GM21423 (cell line): ENCODE measurements at regions not wholly inside any gene's neighbourhood (a gene's known extent, or its start where the extent isn't known, plus 50 kb on each side); places are given as distances from the start of the nearest gene placed in this dataset.
"Not testable (repeated sequence)": the region's sequence is repeated elsewhere in the genome, so short reads cannot be mapped to it uniquely, and the experiment has no call there.

Source experiments
- ATAC-seq: cut with Tn5 transposase; IDR thresholded peaks from one replicate; pipeline ENCODE4 v1.9.1; 2021; ENCODE audit warnings: mild to moderate bottlenecking, moderate library complexity; ENCODE audit not compliant: unreplicated experiment

DNA sequence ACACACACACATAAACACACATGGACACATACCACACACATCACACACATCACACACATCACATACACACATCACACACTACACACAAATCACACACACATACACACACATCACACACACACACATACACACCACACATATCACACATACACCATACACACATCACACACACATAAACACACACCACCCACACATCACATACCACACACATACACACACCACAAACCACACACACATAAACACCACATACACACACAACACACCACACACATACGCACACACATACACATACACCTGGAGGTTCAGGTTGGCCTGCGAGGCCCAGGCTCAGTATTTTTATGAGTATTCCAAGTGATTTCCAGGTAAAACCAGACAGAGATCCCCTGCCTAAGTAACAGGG is 279.5 kb downstream of the FOXL1 start:
- ATAC-seq = no peak

DNA sequence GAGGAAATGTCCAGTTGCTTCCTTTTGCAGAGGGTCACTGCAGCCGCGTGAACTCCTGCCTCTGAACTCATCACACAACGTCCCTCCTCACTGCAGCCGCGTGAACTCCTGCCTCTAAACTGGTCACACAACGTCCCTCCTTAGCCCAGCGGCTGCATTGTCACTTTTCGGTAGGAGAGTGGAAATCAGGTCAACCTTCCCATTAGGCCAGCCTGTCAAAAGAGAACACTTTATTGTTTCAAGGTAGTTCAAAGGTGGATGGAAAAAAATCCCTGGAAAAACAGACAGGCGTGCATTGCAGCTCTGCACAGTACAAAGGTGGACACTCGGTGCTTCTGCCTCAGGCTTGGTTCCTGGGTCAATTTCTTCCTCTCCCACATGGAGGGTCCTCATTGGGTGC is 280.2 kb downstream of the FOXL1 start:
- no peak for ATAC-seq

DNA sequence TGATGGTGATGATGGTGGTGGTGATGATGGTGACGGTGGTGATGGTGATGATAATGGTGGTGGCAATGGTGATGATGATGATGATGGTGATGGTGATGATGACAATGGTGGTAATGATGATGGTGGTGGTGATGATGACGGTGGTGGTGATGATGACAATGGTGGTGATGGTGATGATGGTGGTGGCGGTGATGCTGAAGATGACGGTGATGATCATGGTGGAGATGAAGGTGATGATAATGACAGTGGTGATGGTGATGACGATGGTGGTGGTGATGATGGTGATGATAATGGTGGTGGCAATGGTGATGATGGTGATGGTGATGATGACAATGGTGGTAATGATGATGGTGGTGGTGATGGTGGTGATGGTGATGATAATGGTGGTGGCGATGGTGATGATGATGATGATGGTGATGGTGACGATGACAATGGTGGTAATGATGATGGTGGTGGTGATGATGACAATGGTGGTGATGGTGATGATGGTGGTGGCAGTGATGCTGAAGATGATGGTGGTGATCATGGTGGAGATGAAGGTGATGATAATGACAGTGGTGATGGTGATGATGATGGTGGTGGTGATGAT is 283.0 kb downstream of the FOXL1 start:
- ATAC-seq = not testable (repeated sequence)

DNA sequence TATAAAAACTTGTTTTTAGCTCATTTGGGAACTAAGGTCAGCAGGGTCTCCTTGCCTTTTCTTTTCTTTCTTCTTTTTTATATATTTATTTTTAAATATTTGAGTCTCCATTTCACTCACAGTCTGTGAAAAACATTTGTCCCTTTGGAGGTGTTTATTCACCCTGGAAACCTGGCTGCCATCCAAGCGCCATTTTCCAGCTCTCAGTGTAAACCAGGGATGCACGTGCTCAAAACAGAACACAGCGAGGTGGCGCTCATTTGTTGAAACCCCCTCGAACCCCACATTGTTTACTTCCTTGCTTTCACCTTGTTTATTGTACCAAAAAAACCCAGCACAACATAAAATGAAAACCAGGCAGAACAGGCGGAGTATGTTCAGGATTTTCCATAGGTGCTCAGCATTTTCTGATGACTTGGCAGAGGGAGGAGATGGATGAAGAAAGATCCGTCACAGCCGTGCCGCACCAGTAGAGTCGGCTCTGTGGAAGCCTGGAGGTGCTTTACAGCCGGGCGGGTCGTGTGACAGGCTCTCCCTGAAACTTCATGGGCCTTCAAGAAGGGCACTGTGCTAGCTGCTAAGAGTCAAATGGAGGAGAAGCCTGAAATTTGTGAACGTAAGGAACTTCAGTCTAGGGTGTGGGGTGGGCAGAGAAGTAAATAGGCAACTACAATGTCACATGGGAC is 284.4 kb downstream of the FOXL1 start:
- no peak for ATAC-seq

DNA sequence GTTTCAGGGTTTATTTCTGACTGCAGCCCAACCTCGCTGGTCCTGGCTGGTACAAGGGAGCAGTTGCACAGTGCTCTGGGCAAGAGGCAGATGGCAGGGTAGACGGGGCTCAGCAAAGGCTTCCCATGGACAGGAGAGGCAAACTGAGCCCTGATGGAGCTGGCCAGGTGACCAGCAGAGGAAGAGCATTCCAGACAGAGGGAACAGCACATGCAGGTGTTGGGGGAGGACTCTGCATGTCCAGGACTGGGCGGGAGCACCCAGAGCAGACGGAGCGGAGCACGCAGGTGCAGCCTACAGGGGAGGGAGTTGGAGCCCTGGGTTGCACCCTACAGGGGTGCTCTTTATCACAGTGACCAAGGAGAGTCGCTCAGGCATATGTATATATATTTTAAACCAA is 285.3 kb downstream of the FOXL1 start:
- ATAC-seq = no peak

DNA sequence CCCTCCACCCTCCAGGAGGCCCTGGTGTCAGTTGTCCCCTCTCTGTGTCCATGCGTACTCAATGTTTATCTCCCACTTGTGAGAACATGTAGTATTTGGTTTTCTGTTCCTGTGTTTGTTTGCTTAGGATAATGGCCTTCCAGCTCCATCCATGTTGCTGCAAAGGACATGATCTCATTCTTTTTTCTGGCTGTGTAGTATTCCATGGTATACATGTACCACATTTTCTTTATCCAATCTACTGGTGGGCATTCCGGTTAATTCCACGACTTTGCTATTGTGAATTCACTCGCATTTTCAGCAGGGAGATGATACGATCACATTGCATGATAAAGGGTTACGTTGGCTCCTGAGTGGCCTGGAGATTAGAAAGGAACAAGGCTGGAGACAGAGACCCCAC is 286.2 kb downstream of the FOXL1 start:
- no peak for ATAC-seq

DNA sequence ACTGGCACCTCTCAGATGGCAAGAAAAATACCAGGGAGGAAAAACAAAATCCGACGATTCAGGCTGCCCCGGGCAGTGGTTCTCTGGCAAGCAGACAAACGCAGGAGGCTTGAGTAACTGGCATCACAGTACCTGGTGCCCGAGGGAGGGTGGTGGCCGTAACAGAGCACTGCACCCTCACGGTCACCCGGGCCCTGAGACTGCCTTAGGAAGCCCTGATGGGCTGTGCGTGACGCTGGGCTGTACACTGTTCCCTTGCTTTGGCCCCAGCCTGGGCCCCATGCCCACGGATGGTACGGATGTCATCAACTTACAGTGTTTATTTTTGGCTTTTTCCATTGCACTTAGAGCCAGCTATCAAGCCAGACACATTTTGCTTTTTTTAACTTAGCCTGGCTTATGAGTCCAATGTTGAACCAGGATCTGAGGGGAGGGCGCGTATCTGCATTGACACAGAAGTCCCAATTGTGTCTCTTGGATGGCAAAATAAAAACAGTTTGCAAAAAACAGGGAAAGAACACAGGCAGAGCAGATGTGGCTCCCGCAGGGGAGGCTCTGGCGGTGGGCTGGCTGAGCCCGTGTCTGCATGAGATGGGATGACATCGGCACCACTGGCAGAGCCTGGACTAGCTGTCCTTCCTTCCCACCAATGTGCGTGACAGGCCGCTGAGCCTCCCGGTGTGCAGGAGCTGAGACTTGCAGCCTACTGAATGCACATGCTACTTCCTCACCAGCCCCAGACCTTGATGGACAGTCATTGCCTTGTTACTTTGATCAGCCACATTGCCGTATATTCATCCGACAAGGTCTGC is 287.7 kb downstream of the FOXL1 start:
- no peak for ATAC-seq

DNA sequence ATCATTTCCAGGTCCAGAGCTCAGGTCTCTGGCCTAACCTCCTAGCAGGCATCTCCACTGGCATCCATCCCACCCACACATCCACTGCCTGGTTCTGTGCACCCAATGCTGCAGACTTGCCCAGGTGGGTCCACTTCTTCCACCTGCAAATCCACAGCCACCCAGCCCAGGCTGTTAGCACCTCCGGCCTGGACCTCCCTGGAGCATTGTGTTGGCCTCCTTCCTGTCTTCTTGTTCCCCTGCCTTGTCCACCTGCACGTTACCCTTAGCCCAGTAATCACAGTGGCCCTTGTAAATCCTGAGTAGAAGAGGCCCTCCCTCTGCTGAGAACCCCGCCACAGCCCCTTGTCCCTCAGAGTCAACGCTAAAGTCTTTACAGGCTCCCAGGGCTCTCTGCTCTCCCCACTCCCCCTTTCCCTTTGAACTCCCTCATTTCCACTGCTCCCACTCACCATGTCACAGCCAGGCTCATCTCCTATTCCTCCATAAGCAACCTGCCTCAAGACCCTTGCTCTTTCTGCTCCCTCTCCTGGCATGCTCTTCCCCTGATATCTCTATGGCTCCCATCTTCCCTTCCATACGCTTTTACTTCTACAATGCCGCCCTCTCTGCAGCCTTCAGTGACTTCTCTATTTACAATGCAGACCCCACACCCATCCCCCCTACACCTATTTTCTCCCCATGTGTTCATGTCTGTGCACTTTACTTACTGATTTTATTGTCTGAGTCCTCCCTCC is 288.8 kb downstream of the FOXL1 start:
- ATAC-seq = no peak

DNA sequence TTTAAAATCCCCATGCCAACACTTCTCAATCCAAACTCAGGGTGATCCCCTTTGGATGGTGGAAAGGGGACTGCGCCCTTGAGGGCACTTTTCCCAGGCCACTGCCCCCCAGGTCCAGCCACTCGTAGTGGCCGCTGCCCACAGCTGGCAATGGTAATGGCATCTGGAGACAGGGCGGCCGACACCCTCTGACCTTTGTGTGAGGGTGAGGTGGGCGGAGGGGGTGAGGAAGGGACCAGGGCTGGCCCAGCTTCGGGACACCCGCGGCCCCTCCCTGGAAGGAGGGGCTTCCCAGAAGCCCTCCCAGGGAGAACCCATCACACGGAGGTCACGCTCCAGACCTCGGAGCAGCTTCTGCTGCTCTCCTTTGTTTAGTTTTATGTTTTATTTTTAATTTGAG is 289.7 kb downstream of the FOXL1 start:
- ATAC-seq = no peak

DNA sequence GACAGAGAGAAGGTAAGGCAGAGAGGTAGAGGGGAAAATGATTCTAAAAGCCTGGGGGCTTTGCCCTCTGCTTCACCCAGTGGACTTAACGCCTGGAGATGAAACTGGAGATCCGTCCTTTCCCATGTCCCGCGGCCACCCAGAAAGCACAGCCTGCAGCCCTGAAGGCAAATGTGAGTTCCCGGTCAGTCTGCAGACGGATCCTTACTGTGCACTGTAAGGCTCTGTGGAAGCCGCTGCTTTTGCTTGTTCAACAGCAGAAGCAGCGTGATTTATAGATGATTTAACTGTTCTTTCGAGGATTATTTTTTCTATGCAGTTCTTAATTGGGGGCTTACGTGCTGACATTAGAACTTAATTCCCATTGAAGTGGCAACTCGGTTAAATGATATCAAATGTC is 290.4 kb downstream of the FOXL1 start:
- no peak for ATAC-seq

DNA sequence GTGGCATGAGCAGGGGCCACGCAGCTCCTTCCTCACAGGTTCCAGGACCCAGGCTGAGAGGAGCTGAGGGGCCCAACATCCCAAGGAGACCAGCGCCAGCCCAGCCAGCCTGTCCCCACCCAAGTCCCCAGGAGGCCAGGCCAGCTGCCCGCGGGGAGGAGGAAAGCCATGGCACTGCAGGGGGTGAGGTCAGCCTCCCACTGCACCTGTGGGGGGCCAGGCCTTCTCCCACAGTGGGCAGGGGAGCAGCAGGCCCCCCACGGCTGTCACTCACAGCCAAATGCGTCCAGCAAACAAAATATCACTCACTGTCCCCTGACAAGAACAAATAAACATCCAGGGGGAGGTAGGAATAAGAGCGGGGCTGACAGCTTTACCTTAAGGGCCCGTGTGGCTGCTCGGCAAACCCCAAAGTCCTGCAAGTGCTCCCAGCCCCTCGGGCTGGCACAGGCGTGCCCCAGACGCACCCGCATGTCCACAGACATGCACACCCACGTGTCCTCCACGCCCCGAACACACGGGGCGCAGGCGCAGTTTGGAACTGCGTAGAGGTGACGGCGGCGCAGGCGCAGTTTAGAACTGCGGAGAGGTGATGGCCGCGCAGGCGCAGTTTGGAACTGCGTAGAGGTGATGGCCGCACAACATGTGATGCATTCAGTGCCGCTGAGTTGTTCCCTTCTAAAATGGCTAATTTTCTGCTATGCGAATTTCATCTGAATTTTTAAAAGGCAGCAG is 291.1 kb downstream of the FOXL1 start:
- ATAC-seq = no peak

DNA sequence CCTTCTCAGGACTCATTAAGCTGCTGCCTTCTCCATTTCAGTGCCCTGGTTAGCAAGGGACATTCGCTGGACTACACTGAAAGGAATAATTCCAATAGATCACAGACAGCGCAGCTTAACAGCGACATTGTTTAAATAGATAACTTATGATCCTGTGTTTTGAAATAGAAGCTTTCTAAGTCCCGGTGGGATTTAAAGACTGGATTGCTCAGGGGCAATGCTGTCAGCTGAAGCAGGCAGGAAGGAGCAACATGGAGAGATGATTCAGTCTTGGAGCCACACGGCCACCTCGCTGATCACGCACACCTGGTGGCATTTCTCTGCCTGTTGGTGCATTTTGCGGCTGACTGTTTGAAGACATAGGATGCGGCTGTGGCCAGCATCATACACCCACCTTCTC is 292.0 kb downstream of the FOXL1 start:
- ATAC-seq = no peak

DNA sequence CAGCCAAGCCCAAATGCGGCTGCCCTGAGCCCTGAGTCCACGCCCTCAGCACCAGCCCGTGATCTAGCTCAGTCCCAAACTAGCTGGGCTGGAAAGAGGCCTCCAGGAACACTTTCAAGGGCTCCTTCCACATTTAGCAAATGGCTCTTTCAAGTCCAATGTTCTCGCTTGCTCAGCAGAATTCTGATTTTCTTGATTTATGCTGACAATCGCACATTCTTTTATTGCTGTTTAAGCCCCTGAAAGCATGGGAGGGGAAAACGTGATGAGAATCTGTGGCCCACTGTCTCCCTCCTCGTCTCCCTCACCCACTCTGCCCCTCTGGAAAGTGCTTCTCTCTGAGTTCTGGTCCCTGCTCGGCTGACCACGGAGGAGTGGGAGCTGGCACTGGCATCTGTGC is 293.8 kb downstream of the FOXL1 start:
- no peak for ATAC-seq

DNA sequence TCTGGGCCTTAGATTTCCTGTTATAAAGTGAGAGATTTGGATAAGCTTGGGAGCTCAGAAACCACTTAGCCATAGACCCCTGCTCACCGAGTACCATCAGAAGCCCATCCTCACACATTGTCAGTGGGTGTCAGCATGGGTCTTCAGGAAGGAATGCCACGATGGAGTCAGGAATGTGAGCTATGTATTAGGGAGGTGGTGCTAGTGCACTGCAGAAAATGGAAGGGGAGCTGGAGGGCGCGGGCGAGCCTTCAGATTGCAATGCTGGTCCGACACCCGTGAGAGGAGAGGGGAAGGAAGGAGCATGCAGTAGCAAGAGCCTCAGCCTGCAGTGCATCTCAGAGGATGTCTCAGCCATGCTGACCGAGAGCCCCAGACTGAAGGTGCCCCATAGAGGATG is 294.5 kb downstream of the FOXL1 start:
- ATAC-seq = no peak

DNA sequence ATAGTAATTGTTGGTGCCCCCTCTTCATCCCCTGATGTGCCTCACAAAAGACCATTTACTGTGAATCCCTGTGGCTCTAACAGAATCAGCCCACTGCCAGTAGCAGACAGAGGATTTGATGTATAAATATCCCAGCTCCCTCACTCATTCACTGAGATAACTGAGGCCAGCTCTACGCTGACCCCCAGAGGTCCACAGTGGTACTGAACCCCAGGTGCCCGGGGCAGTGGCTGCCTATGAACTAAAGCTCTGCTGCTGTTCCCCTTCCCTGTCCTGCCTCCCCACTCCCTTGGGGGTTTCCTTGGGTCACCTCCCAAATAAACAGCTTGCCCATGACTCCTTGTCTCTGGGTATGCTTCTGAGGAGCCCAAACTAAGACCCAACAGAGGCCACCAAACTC is 295.8 kb downstream of the FOXL1 start:
- no peak for ATAC-seq

DNA sequence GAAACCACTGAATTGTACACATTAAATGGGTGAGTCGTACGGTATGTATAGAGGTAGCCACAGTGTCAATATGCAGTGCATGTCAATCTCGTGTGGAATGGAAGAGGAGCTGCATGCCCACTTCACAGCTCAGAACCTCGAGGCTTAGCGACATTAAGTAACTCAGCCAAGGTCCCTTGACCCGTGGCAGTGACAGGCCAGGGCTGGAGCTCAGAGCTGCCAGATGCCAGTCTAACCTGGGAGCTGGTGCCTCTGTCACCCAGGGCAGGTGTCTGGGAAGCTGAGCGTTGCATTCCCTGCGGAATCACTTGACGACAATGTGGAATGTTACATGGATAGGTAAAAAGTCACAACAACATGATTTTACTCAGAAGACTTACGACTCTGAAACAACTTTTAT is 298.1 kb downstream of the FOXL1 start:
- no peak for ATAC-seq

DNA sequence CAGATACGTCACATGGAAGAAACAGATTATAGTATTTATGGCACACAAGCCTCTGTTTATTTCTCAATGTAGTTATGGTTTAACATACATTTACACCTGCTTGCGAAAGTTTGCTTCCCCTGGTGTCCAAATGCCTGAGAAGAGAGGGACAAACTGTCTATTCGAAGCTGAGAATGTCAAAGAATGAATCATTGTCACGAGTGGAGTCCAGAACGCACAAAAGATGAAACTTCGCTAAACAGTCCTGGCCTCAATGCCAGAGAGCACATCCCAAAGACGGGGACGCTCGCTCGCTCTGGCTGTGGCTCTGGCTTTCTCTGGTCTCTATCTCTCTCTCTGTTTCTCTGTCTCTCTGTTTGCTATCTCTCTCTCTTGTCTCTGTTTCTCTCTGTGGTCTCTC is 298.8 kb downstream of the FOXL1 start:
- no peak for ATAC-seq

DNA sequence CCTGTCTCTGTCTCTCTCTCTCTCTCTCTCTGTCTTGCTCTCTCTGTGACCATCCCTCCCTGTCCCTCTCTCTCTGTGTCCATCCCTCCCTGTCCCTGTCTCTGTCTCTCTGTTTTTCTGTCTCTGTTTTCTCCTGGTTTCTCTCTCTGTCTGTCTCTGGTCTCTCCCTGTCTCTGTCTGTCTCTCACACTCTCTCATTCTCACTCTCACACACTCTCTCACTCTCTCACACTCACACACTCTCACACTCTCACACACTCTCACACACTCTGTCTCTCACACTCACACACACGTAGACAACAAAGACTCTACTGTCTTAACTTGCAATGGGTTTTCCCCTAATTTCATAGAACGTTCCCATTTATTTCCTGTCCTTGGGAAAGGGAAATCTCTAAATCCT is 299.5 kb downstream of the FOXL1 start:
- no peak for ATAC-seq

DNA sequence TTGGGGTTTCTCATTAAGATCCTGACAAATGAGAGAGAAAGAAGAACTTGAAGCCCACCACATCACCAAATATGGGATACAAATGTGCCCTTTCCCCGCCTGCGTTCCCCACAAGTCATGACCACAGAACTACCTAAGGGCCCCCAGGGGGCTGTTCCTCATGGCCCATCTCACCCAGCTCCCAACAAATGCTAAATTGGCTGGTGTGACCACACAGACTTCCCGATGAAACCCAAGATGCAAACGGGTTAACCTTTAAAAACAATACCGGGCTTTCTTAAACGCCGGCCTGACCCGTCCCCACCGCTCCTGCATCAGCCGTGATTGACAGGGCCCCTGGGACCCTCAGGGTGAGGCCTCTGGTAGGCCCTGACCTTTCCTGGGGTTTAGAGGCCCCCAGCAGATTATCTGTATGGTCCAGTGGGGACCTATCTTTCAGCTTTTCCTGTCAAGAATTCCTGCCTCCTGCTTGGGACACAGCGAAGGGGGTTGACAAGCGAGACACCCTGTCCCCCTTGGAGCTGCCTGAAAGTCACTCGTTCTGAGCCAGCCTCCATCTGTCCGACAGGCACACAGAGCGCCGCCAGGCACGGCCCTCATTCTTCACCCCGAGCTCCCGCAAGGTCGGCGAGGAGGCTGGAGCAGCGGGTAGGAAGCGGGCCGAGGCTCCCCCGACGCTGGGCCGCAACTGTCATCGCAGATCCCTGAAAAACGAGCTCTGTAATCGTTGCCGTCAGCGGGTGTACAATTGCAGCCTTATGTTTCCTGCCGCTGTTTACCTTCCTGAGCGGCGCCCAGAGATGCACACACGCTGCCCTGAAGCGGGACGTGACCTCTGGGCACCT is 300.1 kb downstream of the FOXL1 start:
- ATAC-seq = no peak

DNA sequence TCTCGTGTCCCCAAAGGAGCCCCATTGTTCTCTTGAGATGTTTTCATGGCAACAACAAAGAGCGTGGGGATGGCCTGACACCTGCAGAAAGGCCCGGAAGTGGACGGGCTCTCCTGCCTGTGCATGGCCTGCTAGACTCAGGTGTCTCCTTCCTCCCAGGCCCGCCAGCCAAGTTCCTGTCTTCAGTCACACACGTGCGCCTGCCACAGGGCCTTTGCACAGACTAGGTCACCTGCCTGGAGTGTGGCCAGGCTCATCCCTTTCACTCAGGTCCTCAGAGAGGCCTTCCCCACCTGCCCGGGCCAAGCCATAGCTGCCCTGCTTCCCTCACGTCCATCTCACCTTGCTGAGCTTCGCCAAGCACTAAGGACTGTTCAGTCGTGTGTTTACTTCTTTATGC is 300.9 kb downstream of the FOXL1 start:
- no peak for ATAC-seq
